ENCODE measurements at regions not wholly inside any gene's neighbourhood (a gene's known extent, or its start where the extent isn't known, plus 50 kb on each side); places are given as distances from the start of the nearest gene placed in this dataset.

GRCh38 chr2:120883607-120884440 is 148.2 kb downstream of the GLI2 start:
- Histone ChIP-seq H3K36me3 (ENCODE audit: control insufficient read depth, insufficient read depth, low read length) (no peaks in the 10 kb centered on the region; the same call in 1 of the 2 replicates), H3K27ac (ENCODE audit: low read length) (no peak overlapping the region), H3K4me3 (ENCODE audit: low read length) (no peak overlapping the region), H3K9me3 (ENCODE audit: control insufficient read depth, insufficient read depth, low read length) (no peaks in the 10 kb centered on the region), H3K27me3 (ENCODE audit: control insufficient read depth, insufficient read depth, low read length) (no peaks in the 10 kb centered on the region), H3K4me1 (ENCODE audit: control insufficient read depth, insufficient read depth, low read length) (peaks cover 5% of the 10 kb centered on the region)
- no peak for DNase-seq (ENCODE audit: low read depth, low spot score)
- WGBS (ENCODE audit: insufficient coverage, insufficient read length) = no CpG with 5 or more reads among the region's 15 CpGs

GRCh38 chr2:120884472-120885290 is 149.0 kb downstream of the GLI2 start:
- no CpG with 5 or more reads among the region's 16 CpGs for WGBS (ENCODE audit: insufficient coverage, insufficient read length)
- DNase-seq (ENCODE audit: low read depth, low spot score) = no peak
- H3K27ac ChIP-seq (ENCODE audit: low read length) = no peak overlapping the region
- no peaks in the 10 kb centered on the region; the same call in 1 of the 2 replicates for H3K36me3 ChIP-seq (ENCODE audit: control insufficient read depth, insufficient read depth, low read length)
- H3K9me3 ChIP-seq (ENCODE audit: control insufficient read depth, insufficient read depth, low read length) = no peaks in the 10 kb centered on the region
- no peaks in the 10 kb centered on the region for H3K27me3 ChIP-seq (ENCODE audit: control insufficient read depth, insufficient read depth, low read length)
- H3K4me1 ChIP-seq (ENCODE audit: control insufficient read depth, insufficient read depth, low read length) = peaks cover 4% of the 10 kb centered on the region
- H3K4me3 ChIP-seq (ENCODE audit: low read length) = no peak overlapping the region

- H3K27ac ChIP-seq (ENCODE audit: low read length) = no peak overlapping the region
- no CpG with 5 or more reads among the region's 11 CpGs for WGBS (ENCODE audit: insufficient coverage, insufficient read length)
These were observed 149.7 kb downstream of the GLI2 start for GRCh38 chr2:120885321-120885720.

GRCh38 chr2:120885749-120886148 is 150.1 kb downstream of the GLI2 start:
- H3K27ac ChIP-seq (ENCODE audit: low read length) = no peak overlapping the region
- H3K9me3 ChIP-seq (ENCODE audit: control insufficient read depth, insufficient read depth, low read length) = no peaks in the 10 kb centered on the region
- no peak for DNase-seq (ENCODE audit: low read depth, low spot score)
- H3K4me3 ChIP-seq (ENCODE audit: low read length) = no peak overlapping the region
- peaks cover 4% of the 10 kb centered on the region for H3K4me1 ChIP-seq (ENCODE audit: control insufficient read depth, insufficient read depth, low read length)
- H3K27me3 ChIP-seq (ENCODE audit: control insufficient read depth, insufficient read depth, low read length) = no peaks in the 10 kb centered on the region
- H3K36me3 ChIP-seq (ENCODE audit: control insufficient read depth, insufficient read depth, low read length) = no peaks in the 10 kb centered on the region; the same call in 1 of the 2 replicates
- WGBS (ENCODE audit: insufficient coverage, insufficient read length) = no CpG with 5 or more reads among the region's 4 CpGs

More at GRCh38 chr2:120885321-120885720, 149.7 kb downstream of the GLI2 start:
- H3K36me3 ChIP-seq (ENCODE audit: control insufficient read depth, insufficient read depth, low read length) = no peaks in the 10 kb centered on the region; the same call in 1 of the 2 replicates
- no peaks in the 10 kb centered on the region for H3K9me3 ChIP-seq (ENCODE audit: control insufficient read depth, insufficient read depth, low read length)
- no peaks in the 10 kb centered on the region for H3K27me3 ChIP-seq (ENCODE audit: control insufficient read depth, insufficient read depth, low read length)
- DNase-seq (ENCODE audit: low read depth, low spot score) = no peak
- no peak overlapping the region for H3K4me3 ChIP-seq (ENCODE audit: low read length)
- H3K4me1 ChIP-seq (ENCODE audit: control insufficient read depth, insufficient read depth, low read length) = peaks cover 4% of the 10 kb centered on the region

GRCh38 chr2:120886534-120887319 is 151.1 kb downstream of the GLI2 start:
- Histone ChIP-seq H3K27me3 (ENCODE audit: control insufficient read depth, insufficient read depth, low read length) (no peaks in the 10 kb centered on the region), H3K9me3 (ENCODE audit: control insufficient read depth, insufficient read depth, low read length) (no peaks in the 10 kb centered on the region), H3K4me3 (ENCODE audit: low read length) (no peak overlapping the region), H3K36me3 (ENCODE audit: control insufficient read depth, insufficient read depth, low read length) (no peaks in the 10 kb centered on the region; the same call in 1 of the 2 replicates), H3K27ac (ENCODE audit: low read length) (no peak overlapping the region), H3K4me1 (ENCODE audit: control insufficient read depth, insufficient read depth, low read length) (peaks cover 4% of the 10 kb centered on the region)
- no peak for DNase-seq (ENCODE audit: low read depth, low spot score)
- no CpG with 5 or more reads among the region's 18 CpGs for WGBS (ENCODE audit: insufficient coverage, insufficient read length)

- H3K9me3 ChIP-seq (ENCODE audit: control insufficient read depth, insufficient read depth, low read length) = no peaks in the 10 kb centered on the region
- H3K27me3 ChIP-seq (ENCODE audit: control insufficient read depth, insufficient read depth, low read length) = no peaks in the 10 kb centered on the region
- H3K4me3 ChIP-seq (ENCODE audit: low read length) = no peak overlapping the region
- no peak for DNase-seq (ENCODE audit: low read depth, low spot score)
- H3K36me3 ChIP-seq (ENCODE audit: control insufficient read depth, insufficient read depth, low read length) = no peaks in the 10 kb centered on the region; the same call in 1 of the 2 replicates
- no CpG with 5 or more reads among the region's 11 CpGs for WGBS (ENCODE audit: insufficient coverage, insufficient read length)
- H3K4me1 ChIP-seq (ENCODE audit: control insufficient read depth, insufficient read depth, low read length) = peaks cover 2% of the 10 kb centered on the region
- no peak overlapping the region for H3K27ac ChIP-seq (ENCODE audit: low read length)
These were observed 151.6 kb downstream of the GLI2 start for GRCh38 chr2:120887320-120887697.

GRCh38 chr2:120887741-120888231 is 152.1 kb downstream of the GLI2 start:
- H3K27ac ChIP-seq (ENCODE audit: low read length) = no peak overlapping the region
- no peaks in the 10 kb centered on the region for H3K9me3 ChIP-seq (ENCODE audit: control insufficient read depth, insufficient read depth, low read length)
- WGBS (ENCODE audit: insufficient coverage, insufficient read length) = no CpG with 5 or more reads among the region's 14 CpGs
- H3K4me3 ChIP-seq (ENCODE audit: low read length) = no peak overlapping the region
- no peak for DNase-seq (ENCODE audit: low read depth, low spot score)
- no peaks in the 10 kb centered on the region for H3K27me3 ChIP-seq (ENCODE audit: control insufficient read depth, insufficient read depth, low read length)
- H3K36me3 ChIP-seq (ENCODE audit: control insufficient read depth, insufficient read depth, low read length) = no peaks in the 10 kb centered on the region
- H3K4me1 ChIP-seq (ENCODE audit: control insufficient read depth, insufficient read depth, low read length) = peaks cover 4% of the 10 kb centered on the region

GRCh38 chr2:120888851-120889250 is 153.2 kb downstream of the GLI2 start:
- no peaks in the 10 kb centered on the region for H3K36me3 ChIP-seq (ENCODE audit: control insufficient read depth, insufficient read depth, low read length)
- no peaks in the 10 kb centered on the region for H3K27me3 ChIP-seq (ENCODE audit: control insufficient read depth, insufficient read depth, low read length)
- no CpG with 5 or more reads among the region's 10 CpGs for WGBS (ENCODE audit: insufficient coverage, insufficient read length)
- no peak for DNase-seq (ENCODE audit: low read depth, low spot score)
- no peaks in the 10 kb centered on the region for H3K9me3 ChIP-seq (ENCODE audit: control insufficient read depth, insufficient read depth, low read length)
- H3K4me1 ChIP-seq (ENCODE audit: control insufficient read depth, insufficient read depth, low read length) = peaks cover 5% of the 10 kb centered on the region
- H3K4me3 ChIP-seq (ENCODE audit: low read length) = no peak overlapping the region
- H3K27ac ChIP-seq (ENCODE audit: low read length) = no peak overlapping the region

GRCh38 chr2:120889936-120890335 is 154.3 kb downstream of the GLI2 start:
- H3K27ac ChIP-seq (ENCODE audit: low read length) = no peak overlapping the region
- H3K27me3 ChIP-seq (ENCODE audit: control insufficient read depth, insufficient read depth, low read length) = no peaks in the 10 kb centered on the region
- no peak overlapping the region for H3K4me3 ChIP-seq (ENCODE audit: low read length)
- DNase-seq (ENCODE audit: low read depth, low spot score) = no peak
- no peaks in the 10 kb centered on the region for H3K9me3 ChIP-seq (ENCODE audit: control insufficient read depth, insufficient read depth, low read length)
- no CpG with 5 or more reads among the region's 3 CpGs for WGBS (ENCODE audit: insufficient coverage, insufficient read length)
- no peaks in the 10 kb centered on the region for H3K36me3 ChIP-seq (ENCODE audit: control insufficient read depth, insufficient read depth, low read length)
- peaks cover 5% of the 10 kb centered on the region for H3K4me1 ChIP-seq (ENCODE audit: control insufficient read depth, insufficient read depth, low read length)

Measured in iPS DF 6.9 (cell line).